Fibroblast of skin of right quadriceps (primary cell): ENCODE measurements at regions not wholly inside any gene's neighbourhood (a gene's known extent, or its start where the extent isn't known, plus 50 kb on each side); places are given as distances from the start of the nearest gene placed in this dataset.
"Not testable (repeated sequence)": the region's sequence is repeated elsewhere in the genome, so short reads cannot be mapped to it uniquely, and the experiment has no call there.

Source experiments
- DNase-seq: peaks from one replicate; pipeline ENCODE4 v3.0.0-alpha.2; 2013

DNA sequence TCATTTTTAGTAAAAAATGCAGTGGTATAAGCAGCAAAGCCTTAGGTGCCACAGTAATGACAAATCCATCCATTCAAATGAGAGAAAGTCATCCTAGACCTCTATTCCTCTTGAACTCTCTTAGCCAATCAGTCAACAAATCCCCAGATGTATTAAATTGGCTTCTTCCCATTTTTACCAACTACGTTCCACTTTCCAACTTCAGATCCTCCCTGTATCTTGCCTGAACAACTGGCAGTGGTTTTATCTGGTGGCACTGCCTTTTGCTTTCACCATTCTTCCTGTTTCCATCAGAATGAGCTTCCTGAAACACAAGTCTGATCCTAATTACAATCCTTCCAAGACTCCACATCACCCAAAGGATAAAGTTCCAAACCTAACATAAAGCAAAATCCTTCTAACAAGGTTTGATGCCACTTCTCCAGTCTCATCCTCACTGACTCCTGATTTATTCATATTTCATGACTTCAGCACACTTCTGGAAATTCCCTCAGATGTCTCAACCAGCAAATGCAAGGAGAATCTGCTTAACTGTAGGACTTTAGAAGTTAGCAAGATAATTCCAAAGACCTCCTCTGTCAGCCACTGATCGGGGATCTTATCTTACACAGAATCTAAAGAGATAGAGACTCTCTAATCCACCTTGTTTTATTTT lies 69.8 kb upstream of the SLC4A7 start:
- peak; percentile 52 for DNase-seq

- DNase-seq: peak; percentile 89
These were observed 68.5 kb upstream of the SLC4A7 start for GRCh38 chr3:27552708-27553107.

DNA sequence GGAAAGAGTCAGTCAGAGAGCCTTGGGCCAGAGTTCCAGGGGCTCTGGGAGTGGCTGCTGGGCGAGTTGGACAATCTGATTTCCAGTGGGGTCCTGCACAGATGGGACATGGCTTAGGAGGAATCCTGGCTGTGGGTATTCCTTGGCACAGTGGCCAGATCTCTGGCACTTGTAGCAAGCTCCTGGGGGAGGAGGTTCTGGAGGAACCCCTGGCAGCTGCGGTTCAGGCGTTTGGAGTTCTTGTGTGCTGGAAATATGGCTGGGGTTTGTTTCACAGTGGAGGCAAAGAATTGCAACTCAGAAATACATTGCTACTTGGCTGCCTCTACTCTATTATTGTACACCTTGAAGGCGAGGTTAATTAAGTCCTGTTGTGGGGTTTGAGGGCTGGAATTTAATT lies 67.2 kb upstream of the SLC4A7 start:
- not testable (repeated sequence) for DNase-seq

DNA sequence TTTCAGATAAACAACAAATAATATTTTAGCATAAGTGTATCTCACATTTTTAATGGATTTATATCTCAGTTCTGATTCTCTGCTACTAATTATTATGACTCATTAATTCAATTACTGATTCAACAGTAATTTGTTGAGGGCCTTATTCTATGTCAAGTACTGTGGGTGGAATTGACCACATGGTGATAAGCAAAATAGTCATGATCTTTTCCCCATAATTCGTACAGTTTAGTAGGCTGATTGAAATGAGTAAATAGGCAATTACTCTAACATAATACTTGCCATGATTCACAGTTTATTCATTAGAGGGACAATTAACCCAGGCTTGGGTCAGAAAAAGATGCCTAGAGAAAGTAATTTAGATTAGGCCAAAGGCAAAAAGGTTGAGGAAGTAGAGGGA lies 60.9 kb upstream of the SLC4A7 start:
- DNase-seq: peak; percentile 34

DNA sequence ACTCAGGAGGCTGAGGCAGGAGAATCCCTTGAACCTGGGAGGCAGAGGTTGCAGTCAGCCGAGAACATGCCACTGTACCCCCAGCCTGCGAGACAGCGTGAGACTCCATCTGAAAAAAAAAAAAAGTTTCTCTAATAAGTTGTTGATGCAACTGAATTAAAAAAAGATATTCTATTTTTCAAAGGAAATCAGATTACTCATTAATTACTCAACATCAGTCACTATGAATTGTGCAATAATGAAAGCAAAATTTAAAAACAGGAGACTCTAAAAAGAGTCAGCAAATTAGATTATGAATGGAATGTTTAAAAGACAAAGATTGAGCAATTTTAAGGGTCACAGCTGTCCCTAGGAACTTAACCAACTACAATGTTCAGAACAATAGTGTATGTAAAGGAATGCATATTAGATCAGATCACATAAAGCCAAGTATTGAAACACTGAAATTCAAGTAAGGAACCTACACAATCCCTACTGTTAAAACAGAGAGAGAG lies 60.2 kb upstream of the SLC4A7 start:
- DNase-seq: peak; percentile 87

DNA sequence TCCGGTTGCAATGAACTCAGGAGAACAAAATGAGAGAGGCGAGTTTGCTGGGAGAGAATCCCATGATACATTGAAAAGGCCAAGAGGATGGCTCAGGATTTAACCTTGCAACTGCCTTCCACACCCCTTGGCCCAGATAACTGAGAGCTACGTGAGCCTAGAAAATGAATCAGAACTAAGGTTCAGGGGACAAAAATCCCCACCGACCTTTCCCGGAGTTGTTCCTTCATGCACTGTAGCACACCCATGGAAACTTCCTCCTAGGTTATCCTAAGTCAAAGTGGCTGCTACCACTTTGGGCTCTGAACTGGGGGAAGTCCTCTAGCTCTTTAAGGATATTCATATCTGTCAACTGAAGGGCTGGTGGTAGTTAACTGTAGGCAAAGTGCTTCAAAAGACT lies 58.3 kb upstream of the SLC4A7 start:
- no peak for DNase-seq

GRCh38 chr3:27540231-27540630 lies 56.0 kb upstream of the SLC4A7 start:
- no peak for DNase-seq

DNA sequence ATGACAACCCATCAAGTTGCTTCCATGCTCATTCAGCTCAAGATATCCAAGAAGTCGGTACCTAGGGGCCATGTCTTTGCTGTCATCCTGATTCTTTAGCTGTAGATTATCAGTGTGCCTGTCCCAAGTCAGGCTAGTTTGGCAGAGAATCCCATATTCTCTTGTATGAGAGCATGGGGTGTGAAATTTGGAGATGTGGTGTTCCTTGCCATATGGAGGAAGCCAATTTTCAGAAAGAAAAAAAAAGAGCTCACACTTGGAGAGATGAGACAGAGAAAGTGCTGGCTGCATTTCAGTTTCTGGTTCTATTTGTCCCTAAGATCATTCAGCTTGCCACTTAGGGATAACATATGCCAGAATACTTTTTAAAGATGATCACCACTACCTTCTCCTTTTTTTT lies 52.3 kb upstream of the SLC4A7 start:
- DNase-seq: no peak

- peak; percentile 62 for DNase-seq
These were observed 51.7 kb upstream of the SLC4A7 start for GRCh38 chr3:27535809-27536392.

- DNase-seq: peak; percentile 100
These were observed 49.8 kb upstream of the SLC4A7 start for GRCh38 chr3:27533718-27534573.
